K562 (cell line): ENCODE measurements at regions not wholly inside any gene's neighbourhood (a gene's known extent, or its start where the extent isn't known, plus 50 kb on each side); places are given as distances from the start of the nearest gene placed in this dataset.
A peak's percentile ranks its signal among the peaks of the same experiment; 100 is the strongest.

ENCODE experiments used
- ATAC-seq: fragments of 200-7000 bp; cut with Tn5 transposase; 3 replicates; pipeline ENCODE4 v1.9.1; 2020; ENCODE audit warnings: moderate library complexity
- BruUV-seq: library from RNA; stranded (reverse); fragments of 400-500 nt; replicated peaks from 2 replicates; lab custom pipeline; 2021; lab: Mats Ljungman, UMichigan
- CTCF ChIA-PET: fragments of 300-600 bp; formaldehyde crosslinking; extraction: SDS; loops from one replicate; lab custom pipeline; 2021; ENCODE audit warnings: low intra/inter-chr PET ratio; lab: Yijun Ruan, JAX
- POLR2A ChIA-PET: fragments of 300-600, 350-650 bp; sonication (Branson Sonifier 250); formaldehyde crosslinking; extraction: SDS; loops from one replicate; lab custom pipeline; 2021; ENCODE audit warnings: antibody characterized with exemption, inconsistent platforms; lab: Yijun Ruan, JAX
- DNase-seq, 4 experiments: peaks; one replicate each; pipeline versions ENCODE4 v3.0.0 to v3.0.0-alpha.2; 2011 to 2018; ENCODE audit warnings: low spot score in 3 of 4, mixed read lengths in 3 of 4; ENCODE audit errors: extremely low read depth in 1 of 4
- FAIRE-seq: peaks from 2 replicates; lab custom pipeline; 2011; peaks lifted over from hg19 to GRCh38; lab: Jason Lieb, UNC
- H2AFZ ChIP-seq: 2 replicates; pipeline ENCODE4 v1.6.0; 2011; ENCODE audit warnings: low read depth, low read length, control low read depth, inconsistent platforms
- H3K27ac ChIP-seq: fragments of 200-600 bp; 3 replicates; pipeline ENCODE4 v1.8.0; 2011; ENCODE audit warnings: low read depth, mild to moderate bottlenecking, control low read depth, inconsistent platforms, low read length, moderate library complexity, mixed read lengths; ENCODE audit errors: extremely low read depth
- H3K27me3 ChIP-seq, 2 experiments: fragments of 300-600 bp in 1 of 2; 2 replicates in 1 of 2; 3 replicates in 1 of 2; pipeline versions ENCODE4 v1.6.0 to v1.8.0; 2011; ENCODE audit warnings: inconsistent platforms in 2 of 2, low read length in 2 of 2, mild to moderate bottlenecking in 1 of 2, mixed read lengths in 1 of 2, moderate library complexity in 1 of 2; ENCODE audit not compliant: control insufficient read depth in 2 of 2, insufficient read depth in 2 of 2
- H3K36me3 ChIP-seq: fragments of 300-600 bp; 3 replicates; pipeline ENCODE4 v1.8.0; 2011; ENCODE audit warnings: mild to moderate bottlenecking, low read length, inconsistent platforms; ENCODE audit not compliant: control insufficient read depth, insufficient read depth
- H3K4me1 ChIP-seq, 2 experiments: fragments of 200-600 bp in 1 of 2; replicated peaks in 1 of 2; 2 replicates in 1 of 2; 3 replicates in 1 of 2; pipeline versions ENCODE4 v1.5.1 to v1.8.0; 2011; ENCODE audit warnings: inconsistent platforms in 2 of 2, low read length in 2 of 2, mild to moderate bottlenecking in 1 of 2, mixed read lengths in 1 of 2, moderate library complexity in 1 of 2; ENCODE audit not compliant: control insufficient read depth in 2 of 2, insufficient read depth in 2 of 2
- H3K4me2 ChIP-seq: 2 replicates; pipeline ENCODE4 v1.6.1; 2011; ENCODE audit warnings: low read length, control low read depth, inconsistent platforms, mixed read lengths; ENCODE audit not compliant: insufficient read depth
- H3K4me3 ChIP-seq: fragments of 200-600 bp; sonication (generic), shearing (Covaris generic); 2 replicates; pipeline ENCODE4 v1.5.1; 2016; ENCODE audit warnings: control low read depth, inconsistent platforms
- H3K79me2 ChIP-seq: fragments of 200-600 bp; 3 replicates; pipeline ENCODE4 v1.8.0; 2011; ENCODE audit warnings: low read length, inconsistent platforms; ENCODE audit not compliant: control insufficient read depth, insufficient read depth
- H3K9ac ChIP-seq, 2 experiments: 2 replicates each; pipeline versions ENCODE4 v1.6.0 to v1.6.1; 2011; ENCODE audit warnings: low read depth in 2 of 2, low read length in 2 of 2, control low read depth in 1 of 2, inconsistent platforms in 1 of 2, mild to moderate bottlenecking in 1 of 2, mixed read lengths in 1 of 2; ENCODE audit not compliant: insufficient read depth in 1 of 2
- H3K9me1 ChIP-seq: one replicate; pipeline ENCODE4 v1.6.0; 2011; ENCODE audit warnings: inconsistent platforms, mild to moderate bottlenecking, low read length, moderate library complexity; ENCODE audit not compliant: control insufficient read depth, insufficient read depth
- H3K9me3 ChIP-seq: replicated peaks from 2 replicates; pipeline ENCODE4 v1.5.1; 2011; ENCODE audit warnings: low read depth, low read length, inconsistent platforms; ENCODE audit not compliant: control insufficient read depth, insufficient read depth
- H4K20me1 ChIP-seq: replicated peaks from 2 replicates; pipeline ENCODE4 v1.6.1; 2011; ENCODE audit warnings: low read length, inconsistent platforms, mixed read lengths; ENCODE audit not compliant: control insufficient read depth, insufficient read depth
- DPF2 ChIP-seq: fragments of 450-650 bp; IDR thresholded peaks from 2 replicates; pipeline ENCODE4 v1.6.1; 2016
- HBP1 ChIP-seq: fragments of 450-650 bp; formaldehyde crosslinking; IDR thresholded peaks from 2 replicates; pipeline ENCODE4 v1.4.0; 2022; ENCODE audit warnings: missing genetic modification characterization
- HES1 ChIP-seq: fragments of 450-650 bp; IDR thresholded peaks from 2 replicates; pipeline ENCODE4 v1.6.1; 2016; ENCODE audit warnings: low read depth, mild to moderate bottlenecking, moderate library complexity
- MEIS2 ChIP-seq: fragments of 450-650 bp; IDR thresholded peaks from 2 replicates; pipeline ENCODE4 v1.6.1; 2014; ENCODE audit warnings: mild to moderate bottlenecking; ENCODE audit not compliant: partially characterized antibody
- TAF1 ChIP-seq: IDR thresholded peaks from 2 replicates; pipeline ENCODE4 v1.6.1; 2011; ENCODE audit warnings: mild to moderate bottlenecking, low read length, moderate library complexity; ENCODE audit not compliant: insufficient read depth, control insufficient read depth, severe bottlenecking; ENCODE audit errors: extremely low read depth
- TGIF2 ChIP-seq: sonication (generic); formaldehyde crosslinking; IDR thresholded peaks from 2 replicates; pipeline ENCODE4 v1.8.1; 2022; ENCODE audit warnings: mild to moderate bottlenecking, missing genetic modification reagents, moderate library complexity
- ZKSCAN3 ChIP-seq: fragments of 250-450 bp; sonication (Bioruptor Pico); IDR thresholded peaks from 2 replicates; pipeline ENCODE4 v1.4.0; 2020
- ZNF140 ChIP-seq: fragments of 250-450 bp; sonication (Bioruptor Pico); IDR thresholded peaks from 2 replicates; pipeline ENCODE4 v1.8.0; 2021; ENCODE audit warnings: moderate library complexity, mild to moderate bottlenecking, inconsistent platforms
- ZNF3 ChIP-seq: fragments of 250-450 bp; sonication (Bioruptor Pico); IDR thresholded peaks from 2 replicates; pipeline ENCODE4 v1.5.0; 2021; ENCODE audit warnings: mild to moderate bottlenecking, moderate library complexity
- ZNF561 ChIP-seq: fragments of 450-650 bp; formaldehyde crosslinking; conservative IDR thresholded peaks from 2 replicates; pipeline ENCODE4 v1.4.0; 2020; ENCODE audit warnings: mild to moderate bottlenecking, moderate library complexity
- ZNF696 ChIP-seq: fragments of 250-450 bp; sonication (Bioruptor Pico); conservative IDR thresholded peaks from 2 replicates; pipeline ENCODE4 v1.4.0; 2020; ENCODE audit warnings: mild to moderate bottlenecking, moderate library complexity
- WGBS: fragments of 100-300 bp; shearing (Covaris generic); methylation state at CpG from one replicate; pipeline ENCODE4 v1.1.6; 2016; ENCODE audit warnings: low coverage, mixed read lengths; ENCODE audit not compliant: insufficient coverage; ENCODE audit errors: missing lambda C conversion rate; 5-methylcytosine and 5-hydroxymethylcytosine counted together
- in situ Hi-C: fragments of 300-500 bp; cut with MboI; formaldehyde crosslinking; loops from 4 replicates; pipeline ENCODE4 v1.15.0; 2018; ENCODE audit warnings: inconsistent platforms, mixed read lengths
- intact Hi-C: fragments of 100-400 bp; cut with micrococcal nuclease; formaldehyde crosslinking; loops from 2 replicates; pipeline ENCODE4 v1.14.2; 2022

GRCh38 chr6:138572167-138572875 lies 73.0 kb upstream of the NHSL1 start:
- Histone ChIP-seq H3K4me1 (no peaks in the 10 kb centered on the region), H3K27me3 (peaks cover 36 to 47% of the 10 kb centered on the region in 2 experiments; a peak in 4 of 5 replicates), H3K9me1 (no peaks in the 10 kb centered on the region), H3K9ac (no peak overlapping the region), H2AFZ (no peak overlapping the region), H3K79me2 (no peaks in the 10 kb centered on the region), H4K20me1 (no peaks in the 10 kb centered on the region), H3K9me3 (no peaks in the 10 kb centered on the region), H3K4me3 (no peak overlapping the region), H3K36me3 (no peaks in the 10 kb centered on the region), H3K4me2 (no peak overlapping the region), H3K27ac (no peak overlapping the region)
- no peak for TF ChIP-seq ZNF140
- no peak for TF ChIP-seq ZNF3
- no peak for TF ChIP-seq ZNF696 (CRISPR knock-in tag)
- no peak for TF ChIP-seq HES1
- no peak for TF ChIP-seq ZKSCAN3 (CRISPR knock-in tag)
- TF ChIP-seq TGIF2 (CRISPR knock-in tag), result no peak
- no peak for TF ChIP-seq MEIS2
- no peak for TF ChIP-seq TAF1
- TF ChIP-seq HBP1 (CRISPR knock-in tag), result no peak
- TF ChIP-seq ZNF561 (CRISPR knock-in tag), result no peak
- no peak for TF ChIP-seq DPF2
- in situ Hi-C loops, result no loop called here
- no TSS peak for BruUV-seq
- CTCF ChIA-PET, result no interaction called here
- intact Hi-C loops, result no loop called here
- WGBS, result 3% methylated on average over 19 of the region's 19 CpGs
- DNase-seq (no peak), FAIRE-seq (no peak), ATAC-seq (peak; percentile 57; the same call in 2 of the 3 replicates)
- POLR2A ChIA-PET, result interaction anchor here (0.6 kb wide), 1 partner anchor 105 kb away, joined by 3 read pairs; no protein-coding TSS in a partner anchor
